Body of pancreas (tissue), 4 donors: ENCODE measurements at regions not wholly inside any gene's neighbourhood (a gene's known extent, or its start where the extent isn't known, plus 50 kb on each side); places are given as distances from the start of the nearest gene placed in this dataset.

Experiments
- ATAC-seq: fragments of 150-250 bp; one replicate; pipeline ENCODE4 v1.9.1; 2016
- DNase-seq, 4 donors: peaks; one replicate each; pipeline ENCODE4 v3.0.0-alpha.2; 2019
- H3K27ac ChIP-seq, 4 donors: fragments of 200-600 bp; sonication (generic); 1 replicate in 3 of 4; 2 replicates in 1 of 4; pipeline versions ENCODE4 v1.5.1 to v1.6.1; 2016 to 2019; ENCODE audit warnings: mild to moderate bottlenecking in 1 of 4, mixed read lengths in 1 of 4, moderate library complexity in 1 of 4
- H3K27me3 ChIP-seq, 2 donors: fragments of 200-600 bp; sonication (generic); one replicate each; pipeline ENCODE4 v1.6.0; 2016; ENCODE audit warnings: mild to moderate bottlenecking in 1 of 2
- H3K36me3 ChIP-seq, 2 donors: fragments of 200-600 bp; sonication (generic); replicated peaks in 1 of 2; 2 replicates each; pipeline ENCODE4 v1.5.1; 2016; ENCODE audit warnings: low read depth in 2 of 2; ENCODE audit not compliant: insufficient read depth in 1 of 2
- H3K4me1 ChIP-seq: fragments of 200-600 bp; sonication (generic); one replicate; pipeline ENCODE4 v1.6.0; 2016
- H3K4me3 ChIP-seq, 2 donors: fragments of 200-600 bp; sonication (generic); 1 replicate in 1 of 2; 2 replicates in 1 of 2; pipeline ENCODE4 v1.5.1; 2016 to 2019
- H3K9me3 ChIP-seq, 3 donors: fragments of 200-600 bp; sonication (generic); 1 replicate in 2 of 3; 2 replicates in 1 of 3; pipeline ENCODE4 v1.5.1; 2016
- POLR2A ChIP-seq, 3 donors: fragments of 450-650 bp; IDR thresholded peaks; one replicate each; pipeline ENCODE4 v1.6.1; 2016; ENCODE audit warnings: antibody characterized with exemption in 3 of 3, mild to moderate bottlenecking in 2 of 3
- WGBS, 2 donors: methylation state at CpG; one replicate each; pipeline ENCODE4 v1.1.5; 2017; 5-methylcytosine and 5-hydroxymethylcytosine counted together
- intact Hi-C: fragments of 100-400 bp; cut with DNase I; formaldehyde crosslinking; loops from one replicate; pipeline ENCODE4 v1.15.1; 2023
- TF ChIP-seq, protein P1 (sequence below), 7 experiments: fragments of 450-650 bp in 4 of 7; fragments of 200-600 bp in 3 of 7; sonication (generic) in 3 of 7; IDR thresholded peaks; one replicate each; pipeline ENCODE4 v1.5.1; 2016 to 2019; ENCODE audit warnings: antibody characterized with exemption in 7 of 7

DNA sequence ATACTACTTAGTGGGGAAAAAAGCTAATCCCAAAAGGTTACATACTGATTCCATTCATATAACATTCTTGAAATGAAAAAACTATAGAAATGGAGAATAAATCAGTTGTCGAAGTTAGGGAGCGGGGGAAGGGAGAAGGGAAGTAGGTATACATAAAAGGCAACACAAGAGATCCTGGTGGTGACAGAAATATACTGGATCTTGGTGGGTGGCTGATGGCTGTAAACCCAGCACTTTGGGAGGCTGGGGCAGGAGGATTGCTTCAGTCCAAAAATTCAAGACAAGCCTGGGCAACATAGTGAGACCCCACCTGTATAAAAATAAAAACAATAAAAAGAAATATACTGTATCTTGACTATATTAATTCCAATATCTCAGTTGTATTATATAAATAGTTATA is 105.7 kb upstream of the LGSN start:
- Histone ChIP-seq H3K4me3 (no peak overlapping the region), H3K27ac (no peak overlapping the region), H3K9me3 (no peaks in the 10 kb centered on the region), H3K27me3 (no peaks in the 10 kb centered on the region), H3K4me1 (peaks cover 6% of the 10 kb centered on the region), H3K36me3 (no peaks in the 10 kb centered on the region)
- ATAC-seq (no peak), DNase-seq (no peak)
- no peak for TF ChIP-seq POLR2A (IDR thresholded peaks at IDR 0.05)
- TF ChIP-seq, protein P1, sequence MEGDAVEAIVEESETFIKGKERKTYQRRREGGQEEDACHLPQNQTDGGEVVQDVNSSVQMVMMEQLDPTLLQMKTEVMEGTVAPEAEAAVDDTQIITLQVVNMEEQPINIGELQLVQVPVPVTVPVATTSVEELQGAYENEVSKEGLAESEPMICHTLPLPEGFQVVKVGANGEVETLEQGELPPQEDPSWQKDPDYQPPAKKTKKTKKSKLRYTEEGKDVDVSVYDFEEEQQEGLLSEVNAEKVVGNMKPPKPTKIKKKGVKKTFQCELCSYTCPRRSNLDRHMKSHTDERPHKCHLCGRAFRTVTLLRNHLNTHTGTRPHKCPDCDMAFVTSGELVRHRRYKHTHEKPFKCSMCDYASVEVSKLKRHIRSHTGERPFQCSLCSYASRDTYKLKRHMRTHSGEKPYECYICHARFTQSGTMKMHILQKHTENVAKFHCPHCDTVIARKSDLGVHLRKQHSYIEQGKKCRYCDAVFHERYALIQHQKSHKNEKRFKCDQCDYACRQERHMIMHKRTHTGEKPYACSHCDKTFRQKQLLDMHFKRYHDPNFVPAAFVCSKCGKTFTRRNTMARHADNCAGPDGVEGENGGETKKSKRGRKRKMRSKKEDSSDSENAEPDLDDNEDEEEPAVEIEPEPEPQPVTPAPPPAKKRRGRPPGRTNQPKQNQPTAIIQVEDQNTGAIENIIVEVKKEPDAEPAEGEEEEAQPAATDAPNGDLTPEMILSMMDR (IDR thresholded peaks at IDR 0.05): no peak
- whole genome bisulfite sequencing, 2 donors: 92 to 96% methylated on average over 2 of the region's 2 CpGs
- intact Hi-C loops: no loop called here

DNA sequence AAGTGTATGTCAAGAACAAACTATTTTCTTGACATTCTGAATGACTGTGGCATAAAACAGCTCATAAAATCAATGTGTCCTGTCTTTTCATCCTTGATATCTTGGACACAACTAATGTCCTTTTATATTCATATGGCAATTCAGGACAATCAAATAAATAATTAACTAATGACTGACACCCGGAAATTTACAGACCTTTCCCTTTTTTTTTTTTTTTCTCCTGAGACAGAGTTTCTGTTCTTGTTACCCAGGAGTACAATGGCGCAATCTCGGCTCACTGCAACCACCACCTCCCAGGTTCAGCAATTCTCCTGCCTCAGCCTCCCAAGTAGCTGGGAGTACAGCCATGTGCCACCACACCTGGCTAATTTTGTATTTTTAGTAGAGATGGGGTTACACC is 107.1 kb upstream of the LGSN start:
- Histone ChIP-seq H3K4me3 (no peak overlapping the region), H3K4me1 (peaks cover 6% of the 10 kb centered on the region), H3K27ac (peak overlapping the region in 3 of 4 donors; percentile 20 to 63 (median 20)), H3K36me3 (no peaks in the 10 kb centered on the region), H3K9me3 (no peaks in the 10 kb centered on the region), H3K27me3 (no peaks in the 10 kb centered on the region)
- intact Hi-C loops: no loop called here
- DNase-seq (peak; percentile 60 to 71 (median 64)), ATAC-seq (peak; percentile 94)
- TF ChIP-seq, protein P1 (IDR thresholded peaks at IDR 0.05): no peak
- TF ChIP-seq POLR2A (IDR thresholded peaks at IDR 0.05): peak in 2 of 3 donors; percentile 12
- WGBS, 2 donors: 21 to 28% methylated on average over 3 of the region's 3 CpGs

DNA sequence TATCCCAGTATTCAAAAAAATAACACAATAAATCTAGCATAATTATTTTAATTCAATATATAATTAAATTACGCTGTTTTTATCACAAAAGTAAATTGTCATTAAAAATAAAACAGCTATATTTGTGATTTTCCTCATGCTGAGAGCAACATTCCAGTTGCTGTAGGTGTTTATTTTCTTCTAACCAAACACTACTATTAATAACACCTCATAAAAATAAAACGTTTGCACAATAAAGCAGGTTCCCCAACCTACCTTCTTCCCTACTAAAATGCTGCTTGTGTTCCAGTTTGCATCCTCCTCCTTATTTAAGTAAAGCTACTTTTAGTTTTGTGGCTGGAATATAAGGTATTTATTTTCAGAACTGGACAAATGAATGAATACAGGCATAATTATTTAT is 108.2 kb upstream of the LGSN start:
- DNase-seq (no peak), ATAC-seq (no peak)
- no peak overlapping the region for H3K4me3 ChIP-seq
- no peaks in the 10 kb centered on the region for H3K27me3 ChIP-seq
- no peak overlapping the region for H3K27ac ChIP-seq
- WGBS, 2 donors: 55 to 57% methylated on average over 2 of the region's 2 CpGs
- TF ChIP-seq, protein P1 (IDR thresholded peaks at IDR 0.05): no peak
- TF ChIP-seq POLR2A (IDR thresholded peaks at IDR 0.05): no peak
- intact Hi-C loops: no loop called here
- H3K9me3 ChIP-seq: no peaks in the 10 kb centered on the region
- no peaks in the 10 kb centered on the region for H3K36me3 ChIP-seq
- H3K4me1 ChIP-seq: peaks cover 6% of the 10 kb centered on the region

DNA sequence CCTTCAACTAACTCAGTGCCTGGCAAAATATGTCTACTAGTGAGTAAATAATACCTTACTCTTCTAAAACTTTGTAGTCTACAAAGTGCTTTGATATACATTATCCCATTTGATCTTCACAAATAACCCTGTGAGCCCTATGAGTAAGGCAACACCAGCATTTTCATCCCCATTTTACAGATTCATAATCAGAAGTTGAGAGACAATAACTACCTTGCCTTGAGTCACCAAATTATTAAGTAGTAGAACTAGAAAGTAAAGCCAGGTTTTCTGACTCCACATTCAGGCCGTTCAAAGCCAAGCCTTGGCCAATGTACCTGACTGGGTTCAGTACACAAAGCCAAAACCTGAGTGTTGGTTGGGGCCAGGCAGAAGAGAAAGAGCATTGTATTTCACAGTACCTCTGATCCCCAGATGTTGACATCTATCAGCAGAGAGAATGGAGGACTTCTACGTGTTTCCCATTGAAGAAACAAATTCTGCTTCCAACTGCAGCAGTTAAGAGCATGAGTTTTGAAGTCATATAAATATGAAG is 111.3 kb upstream of the LGSN start:
- Histone ChIP-seq H3K36me3 (no peaks in the 10 kb centered on the region), H3K9me3 (no peaks in the 10 kb centered on the region), H3K4me1 (peaks cover 6% of the 10 kb centered on the region), H3K4me3 (no peak overlapping the region), H3K27me3 (no peaks in the 10 kb centered on the region), H3K27ac (no peak overlapping the region)
- ATAC-seq (no peak), DNase-seq (no peak)
- 79 to 82% methylated on average over 2 of the region's 2 CpGs for WGBS, 2 donors
- TF ChIP-seq POLR2A (IDR thresholded peaks at IDR 0.05): no peak
- TF ChIP-seq, protein P1 (IDR thresholded peaks at IDR 0.05): no peak
- intact Hi-C loops: no loop called here

DNA sequence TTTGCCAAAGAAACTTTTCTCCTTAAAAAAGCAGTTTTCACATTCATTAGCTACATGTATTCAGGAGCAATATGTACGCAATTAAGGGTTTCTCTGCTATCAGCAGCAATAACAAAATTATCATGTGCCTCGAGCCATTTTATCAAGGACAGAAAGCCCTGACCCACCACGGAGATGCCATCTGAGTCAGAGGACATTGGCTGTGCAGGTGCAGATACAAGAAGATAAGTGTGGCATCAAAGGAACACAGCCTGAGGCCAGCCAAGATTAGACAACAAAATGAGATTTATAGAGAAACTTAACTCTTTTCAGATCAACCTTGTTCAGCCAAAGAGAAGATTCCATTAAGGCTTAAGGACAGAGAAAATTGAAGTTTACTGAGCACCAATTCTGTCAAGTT is 115.2 kb upstream of the LGSN start:
- intact Hi-C loops: no loop called here
- DNase-seq: no peak
- H3K27me3 ChIP-seq: no peaks in the 10 kb centered on the region
- no peak for TF ChIP-seq POLR2A (IDR thresholded peaks at IDR 0.05)
- TF ChIP-seq, protein P1 (IDR thresholded peaks at IDR 0.05): no peak
- H3K4me1 ChIP-seq: no peaks in the 10 kb centered on the region
- no peak for ATAC-seq
- H3K36me3 ChIP-seq: no peaks in the 10 kb centered on the region
- no peak overlapping the region for H3K27ac ChIP-seq
- WGBS, 2 donors: 41 to 44% methylated on average over 3 of the region's 3 CpGs
- H3K9me3 ChIP-seq: no peaks in the 10 kb centered on the region
- H3K4me3 ChIP-seq: no peak overlapping the region
